Thoracic aorta (tissue), 2 donors: ENCODE measurements at regions not wholly inside any gene's neighbourhood (a gene's known extent, or its start where the extent isn't known, plus 50 kb on each side); places are given as distances from the start of the nearest gene placed in this dataset.

Source experiments
- ATAC-seq: fragments of 150-250 bp; one replicate; pipeline ENCODE4 v1.8.0; 2017; ENCODE audit warnings: low read depth; ENCODE audit not compliant: insufficient number of reproducible peaks, low FRiP score
- DNase-seq: peaks from one replicate; pipeline ENCODE4 v3.0.0-alpha.2; 2020; ENCODE audit warnings: low spot score
- H3K27ac ChIP-seq, 2 donors: fragments of 200-600 bp; sonication (generic); 1 replicate in 1 of 2; 2 replicates in 1 of 2; pipeline ENCODE4 v1.5.1; 2016; ENCODE audit warnings: mild to moderate bottlenecking in 2 of 2, moderate library complexity in 2 of 2
- H3K27me3 ChIP-seq: fragments of 200-600 bp; sonication (generic); replicated peaks from 2 replicates; pipeline ENCODE4 v1.6.0; 2016; ENCODE audit warnings: mild to moderate bottlenecking; ENCODE audit not compliant: insufficient read depth
- H3K36me3 ChIP-seq: fragments of 200-600 bp; sonication (generic); one replicate; pipeline ENCODE4 v1.5.1; 2016
- H3K4me1 ChIP-seq, 2 donors: fragments of 200-600 bp; sonication (generic); 1 replicate in 1 of 2; 2 replicates in 1 of 2; pipeline versions ENCODE4 v1.5.1 to v1.6.0; 2016; ENCODE audit warnings: low read depth in 2 of 2, mild to moderate bottlenecking in 1 of 2; ENCODE audit not compliant: control insufficient read depth in 1 of 2
- H3K4me3 ChIP-seq: fragments of 200-600 bp; sonication (generic); 2 replicates; pipeline ENCODE4 v1.5.1; 2016; ENCODE audit warnings: mild to moderate bottlenecking
- H3K9me3 ChIP-seq: fragments of 200-600 bp; sonication (generic); 2 replicates; pipeline ENCODE4 v1.5.1; 2016
- TF ChIP-seq, protein P1 (sequence below): fragments of 200-600 bp; sonication (generic); IDR thresholded peaks from one replicate; pipeline ENCODE4 v1.5.1; 2019; ENCODE audit warnings: antibody characterized with exemption

DNA sequence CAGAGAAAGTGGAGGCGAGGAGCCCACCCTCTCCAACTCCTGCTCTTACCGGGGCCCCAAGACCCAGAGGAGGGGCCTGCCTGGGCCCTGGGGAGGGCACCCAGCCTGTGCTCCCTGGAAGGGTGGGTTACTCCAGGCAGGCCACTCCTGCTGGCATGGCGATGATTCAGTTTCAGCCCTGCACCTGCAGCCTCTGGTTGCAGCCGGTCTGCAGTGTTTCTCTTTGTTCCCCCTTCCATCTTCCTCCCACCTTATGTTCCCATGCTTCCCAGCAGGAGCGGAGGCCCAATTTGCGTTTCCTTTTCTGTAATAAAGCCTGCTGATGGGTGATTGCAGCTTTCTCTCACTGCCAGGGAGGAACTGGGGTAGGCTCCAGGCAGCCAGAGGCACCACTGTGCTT lies 53.2 kb upstream of the FAM20C start:
- Histone ChIP-seq H3K9me3 (no peaks in the 10 kb centered on the region), H3K27ac (no peak overlapping the region), H3K27me3 (no peaks in the 10 kb centered on the region), H3K4me3 (no peak overlapping the region), H3K4me1 (peaks cover 15 to 31% of the 10 kb centered on the region in 2 donors), H3K36me3 (no peaks in the 10 kb centered on the region)
- TF ChIP-seq, protein P1, sequence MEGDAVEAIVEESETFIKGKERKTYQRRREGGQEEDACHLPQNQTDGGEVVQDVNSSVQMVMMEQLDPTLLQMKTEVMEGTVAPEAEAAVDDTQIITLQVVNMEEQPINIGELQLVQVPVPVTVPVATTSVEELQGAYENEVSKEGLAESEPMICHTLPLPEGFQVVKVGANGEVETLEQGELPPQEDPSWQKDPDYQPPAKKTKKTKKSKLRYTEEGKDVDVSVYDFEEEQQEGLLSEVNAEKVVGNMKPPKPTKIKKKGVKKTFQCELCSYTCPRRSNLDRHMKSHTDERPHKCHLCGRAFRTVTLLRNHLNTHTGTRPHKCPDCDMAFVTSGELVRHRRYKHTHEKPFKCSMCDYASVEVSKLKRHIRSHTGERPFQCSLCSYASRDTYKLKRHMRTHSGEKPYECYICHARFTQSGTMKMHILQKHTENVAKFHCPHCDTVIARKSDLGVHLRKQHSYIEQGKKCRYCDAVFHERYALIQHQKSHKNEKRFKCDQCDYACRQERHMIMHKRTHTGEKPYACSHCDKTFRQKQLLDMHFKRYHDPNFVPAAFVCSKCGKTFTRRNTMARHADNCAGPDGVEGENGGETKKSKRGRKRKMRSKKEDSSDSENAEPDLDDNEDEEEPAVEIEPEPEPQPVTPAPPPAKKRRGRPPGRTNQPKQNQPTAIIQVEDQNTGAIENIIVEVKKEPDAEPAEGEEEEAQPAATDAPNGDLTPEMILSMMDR: no peak
- ATAC-seq (no peak), DNase-seq (no peak)

DNA sequence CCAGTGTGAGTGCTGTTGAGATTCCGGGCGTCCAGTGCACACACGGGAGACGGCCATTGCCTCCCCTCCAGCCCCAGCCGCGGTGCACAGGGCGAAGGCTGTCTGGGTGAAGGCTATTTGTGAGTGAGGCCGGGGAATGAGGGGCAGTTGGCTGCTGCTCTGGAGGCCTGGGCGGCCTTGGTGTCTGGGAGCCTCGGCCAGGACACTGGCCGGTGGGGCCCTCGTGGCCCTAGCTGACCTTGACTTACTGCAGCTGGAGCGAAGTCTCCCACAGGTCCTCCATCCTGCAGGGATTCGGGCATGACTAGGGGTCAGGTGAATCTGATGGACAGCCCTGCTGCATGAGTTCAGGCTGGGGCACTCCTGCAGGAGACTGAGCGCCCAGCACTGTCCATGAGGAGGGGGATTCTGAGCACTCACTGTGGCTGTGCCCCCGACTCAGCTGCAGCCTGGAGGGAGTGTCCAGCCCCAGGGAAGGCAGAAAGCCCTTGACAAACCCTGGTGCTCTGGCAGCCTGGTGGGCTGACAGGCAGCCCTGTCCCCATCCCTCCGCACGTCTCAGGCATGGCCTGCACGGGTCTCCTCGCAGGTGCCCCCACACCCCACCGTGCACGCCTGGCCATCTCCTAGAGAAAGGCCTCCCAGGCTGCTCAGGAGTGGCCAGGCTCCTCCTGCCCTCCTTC lies 52.7 kb upstream of the FAM20C start:
- H3K4me1 ChIP-seq: peaks cover 15 to 37% of the 10 kb centered on the region in 2 donors
- no peak for ATAC-seq
- no peaks in the 10 kb centered on the region for H3K36me3 ChIP-seq
- H3K9me3 ChIP-seq: no peaks in the 10 kb centered on the region
- no peak for DNase-seq
- no peak overlapping the region for H3K27ac ChIP-seq
- TF ChIP-seq, protein P1: no peak
- H3K27me3 ChIP-seq: no peaks in the 10 kb centered on the region
- no peak overlapping the region for H3K4me3 ChIP-seq

DNA sequence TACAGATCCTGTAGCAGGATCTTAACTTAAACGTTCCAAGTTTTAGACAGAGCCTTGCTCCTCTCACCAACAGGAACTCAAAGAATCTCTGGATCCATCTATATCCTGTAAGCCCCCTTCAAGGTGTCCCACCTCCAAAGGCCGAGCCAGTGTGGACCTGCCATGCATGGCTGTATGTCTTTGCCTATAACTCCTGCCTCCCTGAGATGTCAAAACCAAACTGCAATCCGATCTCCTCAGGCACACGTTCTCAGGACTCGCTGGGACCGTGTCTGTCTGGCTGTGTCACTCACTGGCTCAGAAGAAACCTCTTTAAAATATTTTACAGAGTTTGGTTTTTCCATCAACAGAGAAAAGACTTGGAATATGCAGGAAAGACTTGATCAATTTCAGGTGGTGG lies 51.4 kb upstream of the FAM20C start:
- no peak overlapping the region for H3K27ac ChIP-seq
- TF ChIP-seq, protein P1: no peak
- no peaks in the 10 kb centered on the region for H3K36me3 ChIP-seq
- ATAC-seq (no peak), DNase-seq (no peak)
- peaks cover 15 to 37% of the 10 kb centered on the region in 2 donors for H3K4me1 ChIP-seq
- no peak overlapping the region for H3K4me3 ChIP-seq
- no peaks in the 10 kb centered on the region for H3K27me3 ChIP-seq
- H3K9me3 ChIP-seq: no peaks in the 10 kb centered on the region

DNA sequence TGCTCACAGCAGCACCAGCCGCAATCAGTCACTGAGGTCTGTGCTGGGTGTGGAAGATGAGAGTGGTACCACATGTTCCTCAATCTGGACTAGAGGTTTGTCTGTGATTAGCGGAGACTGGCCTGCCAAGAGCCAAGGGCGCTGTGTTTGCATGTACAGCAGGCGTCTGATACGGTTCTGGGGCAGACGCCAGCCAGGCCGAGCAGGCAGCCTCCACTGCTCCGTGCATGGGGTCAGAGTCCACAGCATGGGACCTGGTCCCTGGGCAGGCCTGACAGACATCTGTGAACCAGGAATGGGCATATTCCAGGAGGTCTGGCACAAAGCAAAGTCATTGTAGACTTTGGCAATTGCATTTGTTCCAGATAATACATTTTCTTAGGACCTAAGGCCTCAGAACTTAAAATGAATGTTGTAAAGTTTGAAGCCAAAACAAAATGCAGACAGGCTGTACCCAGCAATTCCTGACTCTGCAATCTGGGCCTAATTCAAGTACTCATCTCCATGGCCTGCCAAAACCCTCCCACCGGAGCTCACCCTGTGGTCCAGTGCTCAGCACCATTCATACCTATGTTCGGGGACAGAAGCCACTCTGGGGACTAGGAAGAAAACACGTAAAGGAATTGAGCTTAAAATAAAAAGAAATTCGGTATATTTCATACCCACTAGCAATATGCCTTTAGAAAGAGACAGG lies 50.0 kb upstream of the FAM20C start:
- peaks cover 15 to 37% of the 10 kb centered on the region in 2 donors for H3K4me1 ChIP-seq
- no peaks in the 10 kb centered on the region for H3K27me3 ChIP-seq
- H3K9me3 ChIP-seq: no peaks in the 10 kb centered on the region
- no peak for DNase-seq
- TF ChIP-seq, protein P1: no peak
- H3K36me3 ChIP-seq: no peaks in the 10 kb centered on the region
- peak overlapping the region; percentile 66 to 85 for H3K27ac ChIP-seq
- peak overlapping the region; percentile 23 for H3K4me3 ChIP-seq
- peak; percentile 64 for ATAC-seq
